IMR-90 (cell line): ENCODE measurements at regions not wholly inside any gene's neighbourhood (a gene's known extent, or its start where the extent isn't known, plus 50 kb on each side); places are given as distances from the start of the nearest gene placed in this dataset.

Experiments
- ATAC-seq: fragments of 200-7000 bp; cut with Tn5 transposase; 2 replicates; pipeline ENCODE4 v1.9.1; 2020; ENCODE audit warnings: low read depth, mild to moderate bottlenecking, moderate library complexity
- BruUV-seq: library from RNA; stranded (reverse); fragments of 400-500 nt; replicated peaks from 2 replicates; lab custom pipeline; 2021; lab: Mats Ljungman, UMichigan
- CTCF ChIA-PET: fragments of 300-600 bp; formaldehyde crosslinking; extraction: SDS; loops from one replicate; lab custom pipeline; 2021; ENCODE audit warnings: antibody characterized with exemption; lab: Yijun Ruan, JAX
- POLR2A ChIA-PET: fragments of 300-600 bp; sonication (Branson Sonifier 250); formaldehyde crosslinking; loops from one replicate; lab custom pipeline; 2022; ENCODE audit warnings: antibody characterized with exemption; ENCODE audit not compliant: unreplicated experiment; lab: Charles Lee
- DNase-seq: peaks from one replicate; pipeline ENCODE4 v3.0.0; 2013
- H2AFZ ChIP-seq: replicated peaks from 2 replicates; pipeline ENCODE3; 2013; ENCODE audit warnings: low read length, mild to moderate bottlenecking; ENCODE audit not compliant: poor library complexity
- H2AK5ac ChIP-seq: 2 replicates; pipeline ENCODE4 v1.6.1; 2013; ENCODE audit warnings: low read depth, low read length, inconsistent platforms
- H2AK9ac ChIP-seq: replicated peaks from 2 replicates; pipeline ENCODE3; 2013; ENCODE audit warnings: mild to moderate bottlenecking, low read depth, low read length, moderate library complexity; ENCODE audit not compliant: poor library complexity
- H2BK120ac ChIP-seq: 2 replicates; pipeline ENCODE4 v1.6.1; 2013; ENCODE audit warnings: low read depth, low read length, inconsistent platforms
- H2BK15ac ChIP-seq: 3 replicates; pipeline ENCODE4 v1.6.1; 2013; ENCODE audit warnings: low read depth, low read length, inconsistent platforms
- H2BK20ac ChIP-seq: 2 replicates; pipeline ENCODE4 v1.6.1; 2013; ENCODE audit warnings: low read depth, mild to moderate bottlenecking, inconsistent platforms, low read length, moderate library complexity
- H2BK5ac ChIP-seq: 2 replicates; pipeline ENCODE4 v1.6.1; 2013; ENCODE audit warnings: mild to moderate bottlenecking, low read depth, low read length, inconsistent platforms; ENCODE audit not compliant: poor library complexity, severe bottlenecking
- H3K14ac ChIP-seq: replicated peaks from 2 replicates; pipeline ENCODE4 v1.6.1; 2013; ENCODE audit warnings: low read depth, low read length, inconsistent platforms
- H3K18ac ChIP-seq: 2 replicates; pipeline ENCODE4 v1.6.1; 2013; ENCODE audit warnings: low read depth, low read length, control low read depth
- H3K23ac ChIP-seq: 2 replicates; pipeline ENCODE4 v1.6.1; 2013; ENCODE audit warnings: low read depth, low read length, inconsistent platforms
- H3K27ac ChIP-seq: 2 replicates; pipeline ENCODE4 v1.5.1; 2013; ENCODE audit warnings: mild to moderate bottlenecking, control low read depth, low read length; ENCODE audit not compliant: insufficient read depth
- H3K27me3 ChIP-seq: 2 replicates; pipeline ENCODE4 v1.6.1; 2013; ENCODE audit warnings: low read length; ENCODE audit not compliant: control insufficient read depth, insufficient read depth
- H3K36me3 ChIP-seq: 2 replicates; pipeline ENCODE4 v1.6.1; 2013; ENCODE audit warnings: low read length, mixed read lengths; ENCODE audit not compliant: control insufficient read depth, insufficient read depth
- H3K4ac ChIP-seq: 2 replicates; pipeline ENCODE4 v1.6.1; 2013; ENCODE audit warnings: low read depth, low read length, inconsistent platforms
- H3K4me1 ChIP-seq: 2 replicates; pipeline ENCODE4 v1.6.1; 2013; ENCODE audit warnings: low read length, mixed read lengths; ENCODE audit not compliant: control insufficient read depth, insufficient read depth
- H3K4me2 ChIP-seq: 2 replicates; pipeline ENCODE4 v1.6.1; 2013; ENCODE audit warnings: low read depth, mild to moderate bottlenecking, control low read depth, low read length, moderate library complexity
- H3K4me3 ChIP-seq: 2 replicates; pipeline ENCODE4 v1.5.1; 2013; ENCODE audit warnings: low read depth, mild to moderate bottlenecking, control low read depth, low read length, moderate library complexity; ENCODE audit not compliant: insufficient read depth
- H3K56ac ChIP-seq: 2 replicates; pipeline ENCODE4 v1.6.1; 2013; ENCODE audit warnings: low read length, inconsistent platforms; ENCODE audit not compliant: insufficient read depth; ENCODE audit errors: extremely low read depth
- H3K79me1 ChIP-seq, 2 experiments: 2 replicates each; pipeline ENCODE4 v1.6.1; 2013; ENCODE audit warnings: low read length in 2 of 2, inconsistent platforms in 1 of 2, low read depth in 1 of 2
- H3K9ac ChIP-seq: 2 replicates; pipeline ENCODE4 v1.6.1; 2013; ENCODE audit warnings: low read depth, low read length, control low read depth
- H3K9me1 ChIP-seq: 2 replicates; pipeline ENCODE4 v1.6.1; 2013; ENCODE audit warnings: low read length, inconsistent platforms; ENCODE audit not compliant: insufficient read depth
- H3K9me3 ChIP-seq: 2 replicates; pipeline ENCODE4 v1.6.1; 2013; ENCODE audit warnings: low read length; ENCODE audit not compliant: control insufficient read depth, insufficient read depth
- H4K20me1 ChIP-seq: 2 replicates; pipeline ENCODE4 v1.6.1; 2013; ENCODE audit warnings: low read length, inconsistent platforms; ENCODE audit not compliant: insufficient read depth
- H4K5ac ChIP-seq: 2 replicates; pipeline ENCODE4 v1.6.1; 2013; ENCODE audit warnings: mild to moderate bottlenecking, low read depth, low read length, control low read depth
- H4K8ac ChIP-seq, 2 experiments: 2 replicates each; pipeline ENCODE4 v1.6.1; 2013; ENCODE audit warnings: low read depth in 2 of 2, low read length in 2 of 2, control low read depth in 1 of 2, inconsistent platforms in 1 of 2
- H4K91ac ChIP-seq: 2 replicates; pipeline ENCODE4 v1.6.1; 2013; ENCODE audit warnings: low read depth, low read length, inconsistent platforms; ENCODE audit not compliant: insufficient read depth
- BHLHE40 ChIP-seq: fragments of 150-350 bp; IDR thresholded peaks from 2 replicates; pipeline ENCODE4 v1.6.1; 2016; ENCODE audit warnings: mild to moderate bottlenecking, low read depth, low read length
- CEBPB ChIP-seq: IDR thresholded peaks from 2 replicates; pipeline ENCODE4 v1.6.1; 2012; ENCODE audit warnings: low read depth, low read length, improper control_type of control experiment
- CHD1 ChIP-seq: IDR thresholded peaks from 2 replicates; pipeline ENCODE4 v1.6.1; 2012; ENCODE audit warnings: low read depth, low read length, improper control_type of control experiment
- CTCF ChIP-seq: conservative IDR thresholded peaks from 2 replicates; pipeline ENCODE4 v1.5.1; 2012; ENCODE audit warnings: mild to moderate bottlenecking, low read depth, low read length, improper control_type of control experiment
- ELK1 ChIP-seq: fragments of 150-350 bp; IDR thresholded peaks from 2 replicates; pipeline ENCODE4 v1.6.1; 2016; ENCODE audit warnings: low read depth, mild to moderate bottlenecking, low read length, moderate library complexity, borderline replicate concordance
- FOS ChIP-seq: fragments of 150-350 bp; IDR thresholded peaks from 2 replicates; pipeline ENCODE4 v1.6.1; 2016; ENCODE audit warnings: low read depth, low read length
- MAFK ChIP-seq: IDR thresholded peaks from 2 replicates; pipeline ENCODE4 v1.6.1; 2012; ENCODE audit warnings: low read depth, low read length, improper control_type of control experiment
- MAZ ChIP-seq: IDR thresholded peaks from 2 replicates; pipeline ENCODE4 v1.6.1; 2012; ENCODE audit warnings: low read depth, mild to moderate bottlenecking, low read length, improper control_type of control experiment, moderate library complexity, borderline replicate concordance
- MXI1 ChIP-seq: IDR thresholded peaks from 2 replicates; pipeline ENCODE4 v1.6.1; 2012; ENCODE audit warnings: low read depth, mild to moderate bottlenecking, low read length, moderate library complexity, borderline replicate concordance
- NFE2L2 ChIP-seq: fragments of 150-350 bp; IDR thresholded peaks from 2 replicates; pipeline ENCODE4 v1.6.1; 2016; ENCODE audit warnings: low read depth, mild to moderate bottlenecking, low read length
- POLR2A ChIP-seq: IDR thresholded peaks from 2 replicates; pipeline ENCODE4 v1.6.1; 2012; ENCODE audit warnings: mild to moderate bottlenecking, low read depth, low read length
- RAD21 ChIP-seq: IDR thresholded peaks from 2 replicates; pipeline ENCODE4 v1.6.1; 2012; ENCODE audit warnings: low read length, improper control_type of control experiment
- RCOR1 ChIP-seq: IDR thresholded peaks from 2 replicates; pipeline ENCODE4 v1.6.1; 2012; ENCODE audit warnings: mild to moderate bottlenecking, low read length, improper control_type of control experiment; ENCODE audit not compliant: insufficient replicate concordance
- RFX5 ChIP-seq: IDR thresholded peaks from 2 replicates; pipeline ENCODE4 v1.8.0; 2012; ENCODE audit warnings: low read depth, mild to moderate bottlenecking, low read length, moderate library complexity
- SMC3 ChIP-seq: fragments of 150-350 bp; IDR thresholded peaks from 2 replicates; pipeline ENCODE4 v1.6.1; 2016; ENCODE audit warnings: low read depth, mild to moderate bottlenecking, antibody characterized with exemption, low read length, moderate library complexity
- USF2 ChIP-seq: fragments of 150-350 bp; IDR thresholded peaks from 2 replicates; pipeline ENCODE4 v1.6.1; 2017; ENCODE audit warnings: mild to moderate bottlenecking, antibody characterized with exemption, low read length, low read depth
- WGBS, 2 experiments: methylation state at CpG; one replicate each; pipeline versions ENCODE4 v1.1.5 to v1.1.7; 2013; ENCODE audit warnings: missing lambda C conversion rate in 2 of 2; ENCODE audit not compliant: insufficient read length in 1 of 2; ENCODE audit errors: extremely low coverage in 2 of 2; 5-methylcytosine and 5-hydroxymethylcytosine counted together
- dilution Hi-C: fragments of 300-500 bp; cut with HindIII; formaldehyde crosslinking; loops from one replicate; pipeline ENCODE4 v1.14.3; 2018; ENCODE audit warnings: low sequenced_read_pairs; ENCODE audit not compliant: unreplicated experiment
- in situ Hi-C: fragments of 300-500 bp; cut with MboI; formaldehyde crosslinking; loops from 3 replicates; pipeline ENCODE4 v1.14.3; 2019; ENCODE audit warnings: low sequenced_read_pairs, inconsistent platforms, mixed read lengths
- intact Hi-C: fragments of 100-400 bp; cut with micrococcal nuclease; formaldehyde crosslinking; loops from 2 replicates; pipeline ENCODE4 v1.10.0; 2022

GRCh38 chr6:115120391-115120790 is 777.6 kb upstream of the HS3ST5 start:
- Histone ChIP-seq H3K4me1 (no peaks in the 10 kb centered on the region), H2BK20ac (no peak overlapping the region), H3K79me1 (no peaks in the 10 kb centered on the region), H3K27me3 (no peaks in the 10 kb centered on the region), H3K9ac (no peak overlapping the region), H3K36me3 (no peaks in the 10 kb centered on the region), H2BK5ac (no peak overlapping the region), H2AK5ac (no peak overlapping the region), H3K27ac (no peak overlapping the region), H3K4me3 (no peak overlapping the region), H3K4ac (no peak overlapping the region), H3K14ac (no peak overlapping the region), H3K18ac (no peak overlapping the region), H3K9me1 (no peaks in the 10 kb centered on the region), H3K56ac (no peak overlapping the region), H2AFZ (no peak overlapping the region), H4K8ac (no peak overlapping the region), H2BK15ac (no peak overlapping the region), H3K9me3 (no peaks in the 10 kb centered on the region), H2AK9ac (no peak overlapping the region), H4K20me1 (no peaks in the 10 kb centered on the region), H3K23ac (no peak overlapping the region), H3K4me2 (no peak overlapping the region), H4K5ac (no peak overlapping the region), H2BK120ac (no peak overlapping the region), H4K91ac (no peak overlapping the region)
- TF ChIP-seq ELK1: no peak
- no peak for TF ChIP-seq MAZ
- TF ChIP-seq MAFK: no peak
- no peak for TF ChIP-seq CHD1
- TF ChIP-seq RAD21: no peak
- no peak for TF ChIP-seq MXI1
- TF ChIP-seq CTCF: no peak
- TF ChIP-seq USF2: no peak
- TF ChIP-seq SMC3: no peak
- no peak for TF ChIP-seq RFX5
- no peak for TF ChIP-seq NFE2L2
- no peak for TF ChIP-seq POLR2A
- TF ChIP-seq FOS: no peak
- TF ChIP-seq RCOR1: no peak
- no peak for TF ChIP-seq BHLHE40
- no peak for TF ChIP-seq CEBPB
- intact Hi-C loops (no loop called here), in situ Hi-C loops (no loop called here), dilution Hi-C loops (no loop called here)
- no TSS peak for BruUV-seq
- CTCF ChIA-PET: interaction anchor here (1.5 kb wide), 1 partner anchor 18 kb away, joined by 3 read pairs; no protein-coding TSS in a partner anchor
- POLR2A ChIA-PET: no interaction called here
- ATAC-seq (no peak), DNase-seq (no peak)
- no CpG with 5 or more reads among the region's 1 CpG for WGBS, 2 experiments
